A673 (cell line): ENCODE measurements at regions not wholly inside any gene's neighbourhood (a gene's known extent, or its start where the extent isn't known, plus 50 kb on each side); places are given as distances from the start of the nearest gene placed in this dataset.

ENCODE experiments used
- BruUV-seq: library from RNA; stranded (reverse); fragments of 400-500 nt; replicated peaks from 2 replicates; lab custom pipeline; 2021; lab: Mats Ljungman, UMichigan
- CTCF ChIA-PET: fragments of 300-600 bp; sonication (Branson Sonifier 250); formaldehyde crosslinking; loops from one replicate; lab custom pipeline; 2022; ENCODE audit warnings: antibody characterized with exemption; lab: Charles Lee
- POLR2A ChIA-PET: fragments of 300-600 bp; sonication (Branson Sonifier 250); formaldehyde crosslinking; loops from one replicate; lab custom pipeline; 2022; ENCODE audit warnings: antibody characterized with exemption; ENCODE audit not compliant: low non-redundant PET; lab: Charles Lee
- DNase-seq: peaks from one replicate; pipeline ENCODE4 v3.0.0-alpha.2; 2015; ENCODE audit warnings: low spot score
- H3K27ac ChIP-seq: fragments of 200-600 bp; sonication (generic); 2 replicates; pipeline ENCODE4 v1.5.1; 2016; ENCODE audit warnings: mixed run types, low read depth, mild to moderate bottlenecking, mixed read lengths, antibody characterized with exemption, low read length; ENCODE audit not compliant: poor library complexity, severe bottlenecking
- H3K27me3 ChIP-seq: fragments of 200-600 bp; sonication (generic); replicated peaks from 2 replicates; pipeline ENCODE4 v1.6.1; 2017; ENCODE audit warnings: mixed run types, low read depth, mild to moderate bottlenecking, mixed read lengths, antibody characterized with exemption, low read length; ENCODE audit not compliant: insufficient read depth, poor library complexity
- H3K36me3 ChIP-seq: fragments of 200-600 bp; sonication (generic); 2 replicates; pipeline ENCODE4 v1.6.1; 2016; ENCODE audit warnings: mixed run types, mild to moderate bottlenecking, mixed read lengths, antibody characterized with exemption, low read length; ENCODE audit not compliant: insufficient read depth, poor library complexity, severe bottlenecking
- H3K4me1 ChIP-seq: fragments of 200-600 bp; sonication (generic); 2 replicates; pipeline ENCODE4 v1.6.1; 2017; ENCODE audit warnings: mixed run types, mild to moderate bottlenecking, mixed read lengths, antibody characterized with exemption, low read length; ENCODE audit not compliant: insufficient read depth, poor library complexity, severe bottlenecking
- H3K4me3 ChIP-seq: fragments of 200-600 bp; sonication (generic); 2 replicates; pipeline ENCODE4 v1.5.1; 2016; ENCODE audit warnings: low read depth, mixed run types, mild to moderate bottlenecking, mixed read lengths, low read length; ENCODE audit not compliant: poor library complexity, severe bottlenecking
- H3K9me3 ChIP-seq: fragments of 200-600 bp; sonication (generic); 2 replicates; pipeline ENCODE4 v1.6.1; 2016; ENCODE audit warnings: mixed run types, low read depth, mild to moderate bottlenecking, mixed read lengths, antibody characterized with exemption, low read length; ENCODE audit not compliant: poor library complexity, severe bottlenecking
- EZH2 ChIP-seq: fragments of 200-600 bp; sonication (generic); IDR thresholded peaks from 2 replicates; pipeline ENCODE4 v1.6.1; 2017; ENCODE audit warnings: borderline replicate concordance, low read depth, mild to moderate bottlenecking, mixed read lengths, antibody characterized with exemption, low read length; ENCODE audit not compliant: poor library complexity, severe bottlenecking
- intact Hi-C: fragments of 100-400 bp; cut with micrococcal nuclease; formaldehyde crosslinking; loops from one replicate; pipeline ENCODE4 v1.10.0; 2022; ENCODE audit not compliant: unreplicated experiment
- TF ChIP-seq, protein P1 (sequence below): fragments of 300-800, 200-600 bp; sonication (generic); conservative IDR thresholded peaks from 2 replicates; pipeline ENCODE4 v1.5.1; 2017; ENCODE audit warnings: low read depth, mild to moderate bottlenecking, antibody characterized with exemption, low read length, moderate library complexity, mixed read lengths

DNA sequence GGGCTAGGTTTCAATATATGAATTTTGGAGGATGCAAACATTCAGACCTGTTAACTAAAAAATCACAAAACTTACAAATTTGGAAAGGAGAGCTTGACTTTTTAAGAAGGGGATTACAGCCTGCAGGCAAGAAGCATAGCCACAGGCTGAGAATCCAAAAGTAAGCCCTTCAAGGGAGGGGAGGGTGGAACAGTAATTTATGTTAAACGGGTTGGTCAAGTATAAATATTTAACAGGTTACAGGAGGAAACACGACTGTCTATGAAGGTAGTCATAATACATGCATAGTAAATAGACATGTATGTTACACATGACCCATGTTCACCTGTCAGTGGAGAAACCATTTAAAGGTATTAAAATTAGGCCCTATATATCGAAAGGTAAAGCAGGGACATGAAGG is 261.1 kb upstream of the RGS18 start:
- POLR2A ChIA-PET, result no interaction called here
- Histone ChIP-seq H3K9me3 (peaks cover 10% of the 10 kb centered on the region), H3K27ac (no peak overlapping the region), H3K36me3 (no peaks in the 10 kb centered on the region), H3K27me3 (no peaks in the 10 kb centered on the region), H3K4me3 (no peak overlapping the region), H3K4me1 (no peaks in the 10 kb centered on the region)
- TF ChIP-seq, protein P1, sequence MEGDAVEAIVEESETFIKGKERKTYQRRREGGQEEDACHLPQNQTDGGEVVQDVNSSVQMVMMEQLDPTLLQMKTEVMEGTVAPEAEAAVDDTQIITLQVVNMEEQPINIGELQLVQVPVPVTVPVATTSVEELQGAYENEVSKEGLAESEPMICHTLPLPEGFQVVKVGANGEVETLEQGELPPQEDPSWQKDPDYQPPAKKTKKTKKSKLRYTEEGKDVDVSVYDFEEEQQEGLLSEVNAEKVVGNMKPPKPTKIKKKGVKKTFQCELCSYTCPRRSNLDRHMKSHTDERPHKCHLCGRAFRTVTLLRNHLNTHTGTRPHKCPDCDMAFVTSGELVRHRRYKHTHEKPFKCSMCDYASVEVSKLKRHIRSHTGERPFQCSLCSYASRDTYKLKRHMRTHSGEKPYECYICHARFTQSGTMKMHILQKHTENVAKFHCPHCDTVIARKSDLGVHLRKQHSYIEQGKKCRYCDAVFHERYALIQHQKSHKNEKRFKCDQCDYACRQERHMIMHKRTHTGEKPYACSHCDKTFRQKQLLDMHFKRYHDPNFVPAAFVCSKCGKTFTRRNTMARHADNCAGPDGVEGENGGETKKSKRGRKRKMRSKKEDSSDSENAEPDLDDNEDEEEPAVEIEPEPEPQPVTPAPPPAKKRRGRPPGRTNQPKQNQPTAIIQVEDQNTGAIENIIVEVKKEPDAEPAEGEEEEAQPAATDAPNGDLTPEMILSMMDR, result no peak
- TF ChIP-seq EZH2, result no peak
- intact Hi-C loops, result no loop called here
- DNase-seq, result no peak
- no TSS peak for BruUV-seq
- CTCF ChIA-PET, result no interaction called here

DNA sequence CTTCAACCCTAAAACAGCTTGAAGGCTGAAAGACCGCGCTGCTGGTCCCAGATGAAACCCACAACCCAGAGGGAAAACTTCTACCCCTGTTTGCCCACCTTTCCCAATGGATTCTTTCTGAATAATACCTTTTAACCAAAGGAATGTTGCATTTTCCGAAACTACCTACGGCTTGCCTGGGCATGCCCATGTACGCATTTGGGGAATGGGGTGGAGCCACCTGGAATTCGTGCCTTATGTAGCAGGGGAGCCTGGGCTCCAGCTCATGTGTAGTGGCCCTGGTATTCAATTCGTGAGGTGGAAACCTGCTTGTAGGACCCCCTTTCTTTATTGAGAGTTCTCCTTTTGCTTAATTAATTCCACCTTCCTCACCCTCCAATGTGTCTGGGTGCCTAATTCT is 256.6 kb upstream of the RGS18 start:
- Histone ChIP-seq H3K4me3 (no peak overlapping the region), H3K9me3 (no peaks in the 10 kb centered on the region), H3K27ac (no peak overlapping the region), H3K36me3 (no peaks in the 10 kb centered on the region), H3K4me1 (peaks cover 14% of the 10 kb centered on the region), H3K27me3 (no peaks in the 10 kb centered on the region)
- intact Hi-C loops, result no loop called here
- CTCF ChIA-PET, result no interaction called here
- TF ChIP-seq EZH2, result no peak
- TF ChIP-seq, protein P1, result no peak
- DNase-seq, result no peak
- POLR2A ChIA-PET, result no interaction called here
- BruUV-seq, result no TSS peak

DNA sequence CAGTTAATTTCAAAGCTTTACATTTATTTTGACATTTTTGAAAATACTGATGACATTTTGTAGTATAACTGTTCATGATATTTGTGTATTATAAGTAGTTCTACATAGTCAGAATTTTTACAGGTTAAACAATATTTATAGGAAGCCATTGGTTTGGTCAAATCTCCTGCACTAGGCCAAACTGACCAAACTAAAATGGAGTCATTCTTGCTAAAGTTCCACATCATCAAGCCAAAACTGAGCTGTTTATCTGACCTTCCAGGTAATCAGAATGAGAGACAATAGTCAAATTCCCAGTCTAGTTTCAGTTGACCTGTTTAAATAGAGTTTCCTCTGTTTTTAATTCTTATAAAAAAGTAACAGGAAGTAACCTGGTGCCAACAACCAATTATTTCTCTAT is 253.3 kb upstream of the RGS18 start:
- H3K27me3 ChIP-seq, result no peaks in the 10 kb centered on the region
- no peak for DNase-seq
- no peak overlapping the region for H3K27ac ChIP-seq
- no peaks in the 10 kb centered on the region for H3K36me3 ChIP-seq
- ChIA-PET POLR2A (no interaction called here), CTCF (no interaction called here)
- intact Hi-C loops, result no loop called here
- no peak overlapping the region for H3K4me3 ChIP-seq
- peaks cover 25% of the 10 kb centered on the region for H3K4me1 ChIP-seq
- BruUV-seq, result no TSS peak
- no peaks in the 10 kb centered on the region for H3K9me3 ChIP-seq
- TF ChIP-seq, protein P1, result no peak
- TF ChIP-seq EZH2, result no peak
